Head of caudate nucleus (tissue), 42 donors: ENCODE measurements at regions not wholly inside any gene's neighbourhood (a gene's known extent, or its start where the extent isn't known, plus 50 kb on each side); places are given as distances from the start of the nearest gene placed in this dataset.

Source experiments
- DNase-seq, 42 donors: peaks; one replicate each; pipeline versions ENCODE4 v3.0.0 to v3.0.0-alpha.2; 2020 to 2021; ENCODE audit warnings: mixed read lengths in 7 of 42
- intact Hi-C: fragments of 100-400 bp; cut with DNase I; formaldehyde crosslinking; loops from one replicate; pipeline ENCODE4 v1.15.0; 2022

- intact Hi-C loops = loop anchor here (10.0 kb wide), 1 partner anchor 430 kb away; no protein-coding TSS in a partner anchor
- no peak for DNase-seq
Observed at GRCh38 chr7:64614812-64615211, 51.1 kb upstream of the ZNF107 start.

- no peak for DNase-seq
- intact Hi-C loops = loop anchor here (10.0 kb wide), 1 partner anchor 429 kb away; no protein-coding TSS in a partner anchor
Observed at GRCh38 chr7:64613653-64614052, 50.8 kb upstream of the ZNF680 start.
